GM19395 (cell line): ENCODE measurements at regions not wholly inside any gene's neighbourhood (a gene's known extent, or its start where the extent isn't known, plus 50 kb on each side); places are given as distances from the start of the nearest gene placed in this dataset.
"Not testable (repeated sequence)": the region's sequence is repeated elsewhere in the genome, so short reads cannot be mapped to it uniquely, and the experiment has no call there.

Source experiments
- ATAC-seq: cut with Tn5 transposase; IDR thresholded peaks from one replicate; pipeline ENCODE4 v1.9.1; 2021; ENCODE audit warnings: mild to moderate bottlenecking, moderate library complexity; ENCODE audit not compliant: unreplicated experiment

GRCh38 chr5:17398866-17399835 is 98.9 kb upstream of the TAF11L2 start:
- ATAC-seq = no peak

DNA sequence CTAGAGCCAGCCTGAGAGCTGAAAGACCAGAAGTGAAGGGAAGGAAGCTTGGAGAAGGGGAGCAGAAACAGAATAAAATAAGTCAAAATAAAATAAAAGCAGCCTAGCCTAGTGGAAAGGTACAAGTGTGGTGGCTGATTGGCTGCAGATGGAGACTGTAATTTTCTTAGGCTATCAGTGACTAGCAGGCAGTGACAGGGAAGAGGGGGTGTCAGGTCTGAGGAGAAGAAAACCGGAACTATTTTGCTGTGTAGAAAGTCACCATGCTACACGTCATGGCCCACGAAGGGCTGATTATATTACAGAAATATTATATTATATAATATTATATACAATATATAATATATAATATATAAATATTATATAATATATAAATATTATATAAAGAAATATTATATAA is 98.1 kb upstream of the TAF11L2 start:
- ATAC-seq = no peak

GRCh38 chr5:17400724-17401469 is 97.1 kb upstream of the TAF11L2 start:
- ATAC-seq = no peak

- no peak for ATAC-seq
Measured at GRCh38 chr5:17401470-17402288, 96.4 kb upstream of the TAF11L2 start.

DNA sequence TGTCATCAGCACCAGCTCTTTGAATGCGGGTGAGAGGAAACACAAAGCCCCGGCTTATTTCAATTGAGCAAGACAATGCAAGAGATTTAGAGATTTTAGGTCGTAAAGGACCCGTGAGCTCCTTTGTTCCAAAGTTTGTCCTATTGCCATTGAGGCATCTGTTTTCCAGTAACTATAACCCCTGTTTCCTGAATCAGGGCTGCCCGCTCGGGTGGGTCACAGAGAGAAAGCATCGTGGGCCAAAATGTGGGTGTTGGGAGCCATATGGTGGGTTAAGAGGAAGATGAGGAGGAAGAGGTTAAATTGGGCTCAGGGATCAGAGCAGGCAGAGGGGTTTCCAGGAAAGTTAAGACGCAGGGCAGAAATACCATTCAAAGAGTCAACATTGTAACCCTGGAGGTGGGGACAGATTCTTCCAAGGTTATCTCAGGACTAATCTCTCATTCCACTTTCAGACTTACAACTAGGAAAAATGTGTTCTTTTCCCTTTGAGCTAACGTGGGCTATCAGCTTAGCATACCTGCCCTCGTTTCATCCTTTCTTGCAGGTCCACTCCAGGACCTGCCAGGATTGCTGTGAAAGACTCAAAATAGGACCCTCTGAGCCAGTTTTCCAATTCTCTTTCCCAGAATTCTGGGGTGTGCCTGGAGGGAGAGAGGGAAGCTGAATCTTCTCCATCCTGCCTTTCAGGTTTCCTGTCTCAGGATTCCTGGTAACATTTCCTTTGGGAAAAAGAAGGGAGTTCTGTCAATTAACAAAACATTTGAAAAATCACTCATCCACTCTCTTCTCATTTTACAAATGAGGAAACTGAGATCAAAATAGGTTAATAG is 95.5 kb upstream of the TAF11L2 start:
- no peak for ATAC-seq

DNA sequence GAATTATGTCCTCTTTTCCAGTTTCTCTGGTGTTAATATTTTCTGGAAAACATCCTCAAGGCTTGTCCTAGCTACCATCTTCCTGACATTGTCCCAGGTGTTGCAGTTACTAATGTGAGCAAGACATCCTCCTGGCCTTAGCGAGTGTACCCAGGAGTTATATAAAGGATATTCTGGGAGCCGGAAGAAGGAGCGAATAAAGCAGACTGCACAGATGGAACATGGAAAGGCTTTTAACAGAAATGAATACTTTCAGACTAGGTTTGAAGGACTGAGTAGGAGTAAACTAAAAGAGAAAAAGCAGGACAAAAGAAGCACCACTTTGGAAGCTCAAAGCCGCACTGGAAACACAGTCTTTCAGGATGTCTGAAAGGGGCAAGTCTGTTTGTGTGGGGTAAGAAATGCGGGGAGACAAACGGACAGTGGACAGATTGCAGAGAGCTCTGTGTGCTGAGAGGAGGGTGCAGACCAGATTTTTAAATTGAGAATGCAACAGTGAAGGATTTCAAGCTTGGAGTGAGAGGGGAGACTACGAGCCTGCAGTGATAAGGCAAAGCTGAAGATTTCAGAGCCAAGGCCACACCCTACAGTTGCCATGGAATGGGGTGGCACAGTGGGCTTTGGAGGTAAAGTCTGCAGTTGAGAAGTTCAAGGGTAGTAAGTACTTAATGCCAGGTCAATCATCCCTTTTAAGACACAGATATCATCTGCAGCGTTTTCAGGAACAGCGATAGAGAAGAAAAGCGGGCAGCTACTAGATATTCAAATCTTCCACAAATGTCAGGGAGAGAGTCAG is 94.1 kb upstream of the TAF11L2 start:
- ATAC-seq = no peak

DNA sequence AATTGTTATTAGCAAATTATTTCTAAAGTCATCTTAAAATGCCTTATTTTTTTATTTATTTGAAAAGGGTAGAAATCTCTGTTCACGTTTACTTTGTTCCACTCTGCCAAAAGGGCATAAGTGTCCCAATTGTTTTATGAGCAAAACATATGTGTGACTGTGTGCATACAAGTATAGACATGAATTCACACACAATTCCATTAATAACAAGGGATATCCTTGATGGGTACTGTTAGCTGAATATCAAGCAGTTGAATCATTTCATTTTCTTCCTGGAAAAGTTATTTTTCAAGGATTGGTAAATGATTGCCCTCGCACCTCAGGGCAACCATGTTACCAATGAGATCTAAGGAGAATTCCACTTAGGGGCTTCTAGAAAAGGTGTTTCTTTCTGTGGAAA is 92.1 kb upstream of the TAF11L2 start:
- no peak for ATAC-seq

DNA sequence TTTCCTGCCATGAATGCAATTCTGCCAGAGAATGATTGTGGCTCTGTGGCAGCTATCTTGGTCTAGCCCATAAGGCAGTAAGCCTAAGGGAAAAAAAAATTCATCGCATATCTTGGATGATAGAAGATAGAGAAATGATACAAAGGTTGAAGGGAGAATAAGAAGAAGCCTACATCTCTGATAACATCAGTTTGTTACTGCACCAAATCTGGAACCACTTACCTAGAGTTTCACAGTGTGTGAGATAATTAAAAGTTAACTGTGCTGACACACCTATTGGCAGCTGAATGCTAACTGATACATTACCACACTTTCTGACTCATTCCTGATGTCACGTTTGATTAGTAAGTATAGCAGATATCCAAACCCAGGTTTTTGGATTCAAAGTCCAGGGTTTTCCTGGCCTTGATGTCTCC is 91.6 kb upstream of the TAF11L2 start:
- no peak for ATAC-seq

DNA sequence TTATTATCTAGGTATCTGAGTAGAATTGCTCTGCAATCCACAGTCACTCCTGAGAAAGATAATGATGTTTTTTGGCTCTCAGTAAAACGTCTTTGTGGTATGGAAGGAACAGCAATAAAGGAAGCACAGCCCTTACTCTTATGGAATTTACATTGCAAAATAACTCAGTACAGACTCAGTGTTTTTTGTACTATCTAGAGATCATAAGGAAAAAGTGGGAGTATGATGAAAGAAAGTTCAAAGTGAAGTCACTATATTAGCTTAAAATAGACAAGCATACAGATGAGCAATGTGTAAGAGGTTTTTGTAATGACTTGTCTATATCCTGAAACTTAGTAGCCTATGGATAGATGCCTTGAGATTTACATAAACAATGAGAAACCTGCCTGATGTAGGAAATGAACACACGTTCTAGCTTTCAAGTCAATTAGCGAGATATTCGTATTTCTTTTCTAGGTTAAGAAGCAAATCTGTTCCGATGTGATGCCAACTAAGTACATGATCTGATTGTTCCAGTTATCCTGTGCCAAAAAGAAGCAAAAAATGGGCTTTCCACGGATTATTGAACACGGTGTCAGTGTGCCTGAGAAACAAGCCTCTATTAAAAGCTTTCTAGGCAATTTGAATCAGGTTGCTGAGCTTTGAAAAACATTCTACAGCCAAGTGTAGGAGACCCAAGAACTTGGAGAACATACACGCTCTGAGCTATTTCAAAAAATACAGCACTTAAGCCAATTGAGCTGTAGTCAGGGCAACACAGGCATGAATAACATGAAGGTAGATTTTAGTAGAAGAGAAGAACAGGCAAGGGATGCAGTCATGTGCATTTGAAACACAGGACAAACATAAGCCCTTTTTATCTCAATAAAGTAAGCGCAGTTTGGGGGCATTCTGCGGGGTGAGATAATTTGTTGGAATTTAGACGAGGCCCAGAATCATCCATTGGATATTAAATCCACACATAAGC is 86.3 kb upstream of the TAF11L2 start:
- ATAC-seq = no peak

DNA sequence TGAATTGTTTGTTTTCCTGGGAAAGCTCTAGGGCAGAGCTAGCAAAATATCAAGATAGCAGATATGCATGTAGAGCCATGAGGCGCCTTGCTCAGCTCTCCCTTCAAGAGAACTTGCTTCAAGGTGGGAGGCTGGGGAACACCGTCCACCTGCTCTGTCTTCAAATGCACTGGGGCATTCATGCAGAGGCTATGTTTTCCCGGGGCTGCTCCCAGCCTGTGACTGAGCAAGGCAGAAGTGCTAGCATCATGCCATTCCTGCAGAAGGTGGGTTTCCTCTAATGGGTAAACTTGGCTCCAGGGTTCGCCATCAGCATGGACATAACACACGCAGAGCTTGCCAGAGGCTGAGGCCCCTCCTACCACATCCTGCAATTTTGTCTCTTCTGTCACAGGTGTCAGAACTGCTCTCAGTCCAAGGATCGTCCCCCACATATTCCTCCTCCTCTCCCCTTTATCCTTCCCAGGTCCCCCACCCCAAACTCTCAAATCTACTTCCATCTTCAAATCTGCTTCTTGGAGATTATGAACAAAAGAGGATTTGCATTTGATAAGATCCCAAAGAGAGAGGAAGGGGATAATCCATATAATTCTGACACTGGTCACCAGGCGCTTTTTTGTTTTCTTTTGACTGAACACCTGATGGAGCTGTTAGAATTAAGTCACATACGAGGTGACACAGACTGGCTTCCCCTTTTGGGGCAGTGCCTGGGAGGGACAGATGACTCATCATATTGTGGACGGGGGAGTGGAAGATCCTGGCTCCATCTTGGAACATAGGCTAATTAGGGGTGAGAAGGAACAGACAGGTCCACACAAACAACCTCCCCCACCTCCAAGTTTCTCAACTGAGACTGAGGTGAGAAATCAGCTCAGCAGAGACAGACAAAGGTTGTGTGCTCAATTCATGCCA is 85.0 kb upstream of the TAF11L2 start:
- ATAC-seq = peak; percentile 89

DNA sequence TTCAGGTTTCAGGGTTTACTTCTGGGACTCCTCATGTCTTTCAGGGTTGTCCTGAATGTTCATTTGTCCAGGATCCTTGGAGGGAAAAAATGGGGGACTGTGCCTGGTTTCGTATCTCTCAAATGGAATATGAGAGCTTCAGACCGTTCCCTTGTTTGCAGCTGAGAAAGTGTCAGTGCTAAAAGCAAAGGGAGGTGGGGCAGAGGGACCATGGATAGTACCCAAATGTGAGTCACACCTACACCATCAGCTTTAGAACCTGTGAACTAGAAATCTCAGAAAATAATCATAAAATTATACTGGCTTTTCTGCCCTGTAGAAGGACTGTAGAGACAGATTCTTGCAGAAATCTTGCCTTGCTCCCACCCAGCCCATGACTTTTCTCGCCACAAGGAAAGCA is 84.3 kb upstream of the TAF11L2 start:
- peak; percentile 2 for ATAC-seq

DNA sequence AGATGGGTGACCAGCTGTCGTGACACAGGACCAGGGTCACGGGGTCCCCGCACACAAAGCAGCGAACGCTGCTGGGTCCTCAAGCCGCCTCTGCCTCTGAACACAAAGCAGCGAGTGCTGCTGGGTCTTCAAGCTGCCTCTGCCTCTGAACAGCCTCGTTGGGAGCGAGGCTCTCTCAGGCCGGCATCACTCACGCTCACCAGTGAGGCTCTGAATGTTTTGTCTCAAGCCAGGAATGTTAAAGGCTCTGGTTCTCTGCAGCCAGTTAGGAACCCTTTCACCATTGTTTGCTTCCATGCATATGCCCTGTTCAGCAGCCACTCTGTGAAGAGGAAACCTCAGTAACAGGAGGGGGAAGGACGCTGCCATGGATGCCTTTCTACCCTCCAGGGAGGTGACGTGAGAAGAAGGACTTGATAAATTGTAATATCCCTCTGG is 82.7 kb upstream of the TAF11L2 start:
- ATAC-seq = no peak

GRCh38 chr5:17416374-17416773 is 81.7 kb upstream of the TAF11L2 start:
- ATAC-seq = not testable (repeated sequence)

DNA sequence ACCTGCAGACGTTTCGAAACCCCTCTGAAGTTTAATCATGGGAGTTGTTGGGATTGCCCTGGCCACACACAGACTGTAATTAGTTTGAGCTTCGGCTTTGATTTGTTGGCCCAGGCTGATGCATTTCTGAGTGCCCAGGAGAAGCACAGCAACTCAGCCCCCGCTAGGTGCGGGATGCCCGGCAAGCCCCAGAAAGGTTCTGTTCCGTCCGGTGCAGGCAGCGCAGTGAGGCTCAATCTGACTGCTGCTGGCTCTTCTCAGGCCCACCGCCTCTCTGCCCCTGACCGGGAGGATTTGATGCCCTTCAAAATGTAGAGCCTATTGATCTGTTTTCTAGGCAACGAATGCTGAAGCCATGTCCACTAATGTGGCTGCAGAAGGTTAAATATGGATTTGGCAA is 73.4 kb upstream of the TAF11L2 start:
- ATAC-seq = no peak

DNA sequence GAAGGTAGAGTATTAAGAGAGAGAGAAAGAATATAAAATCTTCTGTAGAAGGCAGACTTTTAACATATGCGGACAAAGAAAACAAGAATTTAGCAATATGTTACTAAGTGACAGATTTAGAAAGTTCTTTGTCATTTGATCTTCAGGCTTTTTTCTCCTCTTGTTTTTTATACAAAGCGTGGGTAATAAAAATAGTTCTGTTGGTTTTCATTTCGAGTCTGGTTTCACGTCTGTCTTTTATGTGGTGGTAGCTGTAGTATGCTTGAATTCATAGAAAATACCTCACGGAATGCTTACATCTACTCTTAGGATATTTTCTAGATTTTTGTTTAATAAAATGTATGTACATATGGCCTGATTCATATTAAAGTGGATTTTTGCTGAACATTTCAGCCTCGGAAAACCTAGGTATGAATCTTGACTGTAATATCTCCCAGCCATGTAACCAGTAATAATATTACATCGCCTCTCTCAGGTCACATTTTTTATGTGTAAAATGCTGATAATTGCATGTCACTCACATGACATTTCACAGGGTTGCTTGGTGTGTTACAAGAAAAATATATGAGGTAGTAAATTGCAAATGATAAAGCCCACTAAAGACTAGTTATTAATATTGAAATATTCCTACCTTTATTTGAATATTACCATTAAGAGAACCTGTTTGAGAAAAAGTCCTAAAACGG is 72.5 kb upstream of the TAF11L2 start:
- ATAC-seq = no peak

GRCh38 chr5:17426104-17426749 is 71.8 kb upstream of the TAF11L2 start:
- ATAC-seq = peak; percentile 92
